ENCODE measurements at regions not wholly inside any gene's neighbourhood (a gene's known extent, or its start where the extent isn't known, plus 50 kb on each side); places are given as distances from the start of the nearest gene placed in this dataset.
A peak's percentile ranks its signal among the peaks of the same experiment; 100 is the strongest.

DNA sequence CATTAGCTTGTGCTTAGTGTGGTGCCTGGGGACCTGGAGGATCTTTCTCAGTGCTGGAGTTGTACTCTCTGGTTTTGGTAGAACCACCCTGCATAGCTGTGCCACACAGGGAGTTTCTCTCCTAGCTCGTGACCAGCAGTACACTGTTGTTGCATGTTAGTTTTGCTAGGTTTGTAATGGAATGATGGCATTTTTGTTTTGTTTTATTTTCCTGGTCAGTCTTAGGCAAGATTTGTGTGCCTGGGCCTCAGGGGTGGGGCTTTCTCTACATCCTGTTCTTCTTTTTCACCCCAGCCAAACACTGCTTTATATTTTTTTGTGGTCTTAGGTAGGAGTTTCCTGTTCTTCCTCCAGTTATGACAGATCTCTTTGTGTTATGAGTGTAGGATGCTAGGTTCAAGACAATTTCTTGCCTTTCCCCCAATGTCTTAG lies 534.5 kb upstream of the KCNMB2 start:
- intact Hi-C loops (cut with DNase I, micrococcal nuclease) = loop anchor here in 1 of 2 experiments (10.0 kb wide), 1 partner anchor 83 kb away; no protein-coding TSS in a partner anchor
- ChIA-PET CTCF (no interaction called here), POLR2A (interaction anchor here (1.0 to 1.3 kb wide), 5 partner anchors 9 to 395 kb away, joined by 3 to 4 read pairs (median 3); no protein-coding TSS in a partner anchor)
- H3K4me1 ChIP-seq (ENCODE audit: insufficient read depth, low read length) = peaks cover 14% of the 10 kb centered on the region
- peaks cover 9% of the 10 kb centered on the region for H3K36me3 Mint-ChIP-seq (ENCODE audit: low read depth)
- peak overlapping the region; percentile 81 for H3K27ac Mint-ChIP-seq
- no peak overlapping the region for H3K4me3 ChIP-seq (ENCODE audit: low read length)
- no peaks in the 10 kb centered on the region for H3K27me3 Mint-ChIP-seq
- peak overlapping the region; percentile 69 for H3K4me3 Mint-ChIP-seq
- H3K9me3 ChIP-seq (ENCODE audit: control insufficient read depth in 1 of 2, insufficient read depth in 1 of 2, low read length in 2 of 2) = no peaks in the 10 kb centered on the region
- H3K27ac ChIP-seq (ENCODE audit: low read depth in 1 of 2, low read length in 2 of 2) = peak overlapping the region; percentile 29 to 61
- no peaks in the 10 kb centered on the region for H3K36me3 ChIP-seq (ENCODE audit: insufficient read depth, low read length)
- DNase-seq = peak in 5 of 14 experiments; percentile 1 to 73 (median 22)
- peaks cover 6% of the 10 kb centered on the region for H3K9me3 Mint-ChIP-seq
- H3K4me1 Mint-ChIP-seq (ENCODE audit: low read depth) = peaks cover 56% of the 10 kb centered on the region
- ATAC-seq (ENCODE audit: poor library complexity) = peak; percentile 73
- H3K27me3 ChIP-seq (ENCODE audit: control insufficient read depth in 1 of 2, insufficient read depth in 2 of 2, low read length in 2 of 2) = no peaks in the 10 kb centered on the region
- TF ChIP-seq, protein P1, sequence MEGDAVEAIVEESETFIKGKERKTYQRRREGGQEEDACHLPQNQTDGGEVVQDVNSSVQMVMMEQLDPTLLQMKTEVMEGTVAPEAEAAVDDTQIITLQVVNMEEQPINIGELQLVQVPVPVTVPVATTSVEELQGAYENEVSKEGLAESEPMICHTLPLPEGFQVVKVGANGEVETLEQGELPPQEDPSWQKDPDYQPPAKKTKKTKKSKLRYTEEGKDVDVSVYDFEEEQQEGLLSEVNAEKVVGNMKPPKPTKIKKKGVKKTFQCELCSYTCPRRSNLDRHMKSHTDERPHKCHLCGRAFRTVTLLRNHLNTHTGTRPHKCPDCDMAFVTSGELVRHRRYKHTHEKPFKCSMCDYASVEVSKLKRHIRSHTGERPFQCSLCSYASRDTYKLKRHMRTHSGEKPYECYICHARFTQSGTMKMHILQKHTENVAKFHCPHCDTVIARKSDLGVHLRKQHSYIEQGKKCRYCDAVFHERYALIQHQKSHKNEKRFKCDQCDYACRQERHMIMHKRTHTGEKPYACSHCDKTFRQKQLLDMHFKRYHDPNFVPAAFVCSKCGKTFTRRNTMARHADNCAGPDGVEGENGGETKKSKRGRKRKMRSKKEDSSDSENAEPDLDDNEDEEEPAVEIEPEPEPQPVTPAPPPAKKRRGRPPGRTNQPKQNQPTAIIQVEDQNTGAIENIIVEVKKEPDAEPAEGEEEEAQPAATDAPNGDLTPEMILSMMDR (IDR thresholded peaks at IDR 0.05) = no peak

DNA sequence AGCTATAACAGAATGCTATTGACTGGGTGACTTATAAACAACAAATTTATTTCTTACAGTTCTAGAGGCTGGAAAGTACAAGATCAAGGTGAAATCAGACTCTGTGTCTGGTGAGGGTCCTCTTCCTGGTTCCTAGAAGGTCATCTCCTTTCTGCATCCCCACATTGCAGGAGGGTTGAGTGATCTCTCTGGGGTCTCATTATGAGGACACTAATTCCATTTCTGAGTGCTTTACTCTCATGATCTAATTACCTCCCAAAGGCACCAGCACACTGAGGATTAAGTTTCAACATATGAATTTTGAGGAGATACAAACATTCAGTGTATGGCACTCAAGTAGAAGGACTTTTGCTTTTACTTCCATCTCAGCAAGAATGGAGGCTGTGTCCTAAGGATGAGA lies 534.1 kb upstream of the KCNMB2 start:
- Mint-ChIP-seq H3K4me3 (peak overlapping the region; percentile 69), H3K9me3 (peaks cover 6% of the 10 kb centered on the region), H3K27me3 (no peaks in the 10 kb centered on the region), H3K27ac (peak overlapping the region; percentile 81), H3K4me1 (ENCODE audit: low read depth) (peaks cover 61% of the 10 kb centered on the region), H3K36me3 (ENCODE audit: low read depth) (peaks cover 9% of the 10 kb centered on the region)
- no peaks in the 10 kb centered on the region for H3K27me3 ChIP-seq (ENCODE audit: control insufficient read depth in 1 of 2, insufficient read depth in 2 of 2, low read length in 2 of 2)
- no peaks in the 10 kb centered on the region for H3K9me3 ChIP-seq (ENCODE audit: control insufficient read depth in 1 of 2, insufficient read depth in 1 of 2, low read length in 2 of 2)
- peaks cover 14% of the 10 kb centered on the region for H3K4me1 ChIP-seq (ENCODE audit: insufficient read depth, low read length)
- CTCF ChIA-PET = no interaction called here
- TF ChIP-seq, protein P1 (IDR thresholded peaks at IDR 0.05) = no peak
- H3K27ac ChIP-seq (ENCODE audit: low read depth in 1 of 2, low read length in 2 of 2) = peak overlapping the region; percentile 29 to 61
- intact Hi-C loops (cut with DNase I, micrococcal nuclease) = loop anchor here in 1 of 2 experiments (10.0 kb wide), 1 partner anchor 83 kb away; no protein-coding TSS in a partner anchor
- no peak for ATAC-seq (ENCODE audit: poor library complexity)
- no peak for DNase-seq
- no peaks in the 10 kb centered on the region for H3K36me3 ChIP-seq (ENCODE audit: insufficient read depth, low read length)
- no peak overlapping the region for H3K4me3 ChIP-seq (ENCODE audit: low read length)
- POLR2A ChIA-PET = interaction anchor here (0.7 to 1.3 kb wide), 5 partner anchors 9 to 862 kb away, joined by 3 to 4 read pairs (median 3); no protein-coding TSS in a partner anchor

DNA sequence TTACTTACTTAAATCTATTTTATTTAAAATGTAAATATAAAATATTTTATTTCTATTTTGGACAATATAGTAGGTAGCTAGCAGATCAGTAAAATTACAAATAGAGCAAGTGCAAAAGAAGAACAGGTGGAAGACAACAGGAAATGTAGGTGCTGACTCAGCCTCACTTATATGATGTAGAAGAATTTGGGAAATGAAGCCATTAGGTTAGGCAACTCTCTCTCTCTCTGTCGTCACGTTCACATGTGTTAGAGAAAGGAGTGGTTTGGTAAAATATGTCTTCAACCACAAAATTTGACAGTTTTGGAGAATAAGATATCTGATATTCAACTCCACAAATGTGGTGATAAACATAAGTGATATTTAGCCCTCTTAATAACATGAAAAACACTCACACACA lies 532.5 kb upstream of the KCNMB2 start:
- H3K36me3 ChIP-seq (ENCODE audit: insufficient read depth, low read length) = no peaks in the 10 kb centered on the region
- H3K4me3 Mint-ChIP-seq = no peak overlapping the region
- H3K27ac Mint-ChIP-seq = peak overlapping the region; percentile 47
- H3K4me3 ChIP-seq (ENCODE audit: low read length) = no peak overlapping the region
- H3K36me3 Mint-ChIP-seq (ENCODE audit: low read depth) = peaks cover 9% of the 10 kb centered on the region
- peaks cover 4% of the 10 kb centered on the region for H3K9me3 Mint-ChIP-seq
- H3K4me1 ChIP-seq (ENCODE audit: insufficient read depth, low read length) = peaks cover 14% of the 10 kb centered on the region
- H3K27me3 Mint-ChIP-seq = no peaks in the 10 kb centered on the region
- ChIA-PET CTCF (no interaction called here), POLR2A (interaction anchor here (0.6 kb wide), 1 partner anchor 93 kb away, joined by 3 read pairs; no protein-coding TSS in a partner anchor)
- peak in 3 of 14 experiments; percentile 23 to 40 (median 33) for DNase-seq
- no peak overlapping the region for H3K27ac ChIP-seq (ENCODE audit: low read depth in 1 of 2, low read length in 2 of 2)
- TF ChIP-seq, protein P1 (IDR thresholded peaks at IDR 0.05) = no peak
- intact Hi-C loops (cut with DNase I, micrococcal nuclease) = loop anchor here in 1 of 2 experiments (10.0 kb wide), 1 partner anchor 81 kb away; no protein-coding TSS in a partner anchor
- H3K4me1 Mint-ChIP-seq (ENCODE audit: low read depth) = peaks cover 64% of the 10 kb centered on the region
- H3K27me3 ChIP-seq (ENCODE audit: control insufficient read depth in 1 of 2, insufficient read depth in 2 of 2, low read length in 2 of 2) = no peaks in the 10 kb centered on the region
- ATAC-seq (ENCODE audit: poor library complexity) = peak; percentile 60
- no peaks in the 10 kb centered on the region for H3K9me3 ChIP-seq (ENCODE audit: control insufficient read depth in 1 of 2, insufficient read depth in 1 of 2, low read length in 2 of 2)
